SJSA1 (cell line): ENCODE measurements at regions not wholly inside any gene's neighbourhood (a gene's known extent, or its start where the extent isn't known, plus 50 kb on each side); places are given as distances from the start of the nearest gene placed in this dataset.
"Not testable (repeated sequence)": the region's sequence is repeated elsewhere in the genome, so short reads cannot be mapped to it uniquely, and the experiment has no call there.

ENCODE experiments used
- DNase-seq, 2 experiments: peaks; one replicate each; pipeline ENCODE4 v3.0.0-alpha.2; 2015 to 2020; ENCODE audit warnings: low spot score in 2 of 2, low read depth in 1 of 2
- H3K27ac ChIP-seq: fragments of 250-450 bp; sonication (Bioruptor Pico); 2 replicates; pipeline ENCODE4 v1.5.1; 2020; ENCODE audit warnings: mild to moderate bottlenecking, moderate library complexity
- H3K27me3 ChIP-seq: fragments of 250-450 bp; sonication (Bioruptor Pico); replicated peaks from 2 replicates; pipeline ENCODE4 v1.5.1; 2020; ENCODE audit warnings: mild to moderate bottlenecking, moderate library complexity
- H3K36me3 ChIP-seq: fragments of 250-450 bp; sonication (Bioruptor Pico); 2 replicates; pipeline ENCODE4 v1.5.1; 2020; ENCODE audit warnings: mild to moderate bottlenecking
- H3K4me1 ChIP-seq: fragments of 250-450 bp; sonication (Bioruptor Pico); replicated peaks from 2 replicates; pipeline ENCODE4 v1.6.1; 2021; ENCODE audit warnings: mild to moderate bottlenecking
- H3K4me3 ChIP-seq: fragments of 250-450 bp; sonication (Bioruptor Pico); 2 replicates; pipeline ENCODE4 v1.5.1; 2020; ENCODE audit warnings: mild to moderate bottlenecking
- H3K9me3 ChIP-seq: fragments of 250-450 bp; sonication (Bioruptor Pico); replicated peaks from 2 replicates; pipeline ENCODE4 v1.5.1; 2020; ENCODE audit warnings: mild to moderate bottlenecking

GRCh38 chr7:67894746-67895145, 898.1 kb downstream of the TYW1 start:
- no peaks in the 10 kb centered on the region for H3K4me1 ChIP-seq
- H3K9me3 ChIP-seq: no peaks in the 10 kb centered on the region; the same call in 1 of the 2 replicates
- H3K27me3 ChIP-seq: no peaks in the 10 kb centered on the region
- no peak overlapping the region for H3K4me3 ChIP-seq
- H3K36me3 ChIP-seq: no peaks in the 10 kb centered on the region
- no peak overlapping the region for H3K27ac ChIP-seq
- no peak for DNase-seq

GRCh38 chr7:67896721-67897120, 900.1 kb downstream of the TYW1 start:
- H3K27me3 ChIP-seq: no peaks in the 10 kb centered on the region
- no peak for DNase-seq
- H3K4me3 ChIP-seq: no peak overlapping the region
- H3K4me1 ChIP-seq: no peaks in the 10 kb centered on the region
- H3K9me3 ChIP-seq: no peaks in the 10 kb centered on the region; the same call in 1 of the 2 replicates
- H3K27ac ChIP-seq: no peak overlapping the region
- no peaks in the 10 kb centered on the region for H3K36me3 ChIP-seq

GRCh38 chr7:67900456-67900855, 903.8 kb downstream of the TYW1 start:
- Histone ChIP-seq H3K36me3 (no peaks in the 10 kb centered on the region), H3K4me3 (no peak overlapping the region), H3K27me3 (no peaks in the 10 kb centered on the region), H3K9me3 (no peaks in the 10 kb centered on the region; the same call in 1 of the 2 replicates), H3K4me1 (no peaks in the 10 kb centered on the region), H3K27ac (no peak overlapping the region)
- no peak for DNase-seq

- no peak overlapping the region for H3K4me3 ChIP-seq
- H3K4me1 ChIP-seq: no peaks in the 10 kb centered on the region
- DNase-seq: no peak
- H3K27me3 ChIP-seq: no peaks in the 10 kb centered on the region
- H3K36me3 ChIP-seq: no peaks in the 10 kb centered on the region
- H3K9me3 ChIP-seq: no peaks in the 10 kb centered on the region; the same call in 1 of the 2 replicates
- no peak overlapping the region for H3K27ac ChIP-seq
Measured at GRCh38 chr7:67901808-67902480, 905.3 kb downstream of the TYW1 start.

GRCh38 chr7:67907792-67908191, 911.2 kb downstream of the TYW1 start:
- Histone ChIP-seq H3K9me3 (peaks cover 3% of the 10 kb centered on the region; the same call in 1 of the 2 replicates), H3K36me3 (no peaks in the 10 kb centered on the region), H3K4me1 (no peaks in the 10 kb centered on the region), H3K27me3 (no peaks in the 10 kb centered on the region), H3K4me3 (no peak overlapping the region), H3K27ac (no peak overlapping the region)
- DNase-seq: no peak

- H3K4me1 ChIP-seq: no peaks in the 10 kb centered on the region
- no peaks in the 10 kb centered on the region for H3K27me3 ChIP-seq
Measured at GRCh38 chr7:67912437-67912836, 915.8 kb downstream of the TYW1 start.

GRCh38 chr7:67913604-67914003, 917.0 kb downstream of the TYW1 start:
- no peak overlapping the region for H3K4me3 ChIP-seq
- H3K27ac ChIP-seq: no peak overlapping the region
- peaks cover 3% of the 10 kb centered on the region; the same call in 1 of the 2 replicates for H3K9me3 ChIP-seq
- no peaks in the 10 kb centered on the region for H3K27me3 ChIP-seq
- no peak for DNase-seq
- H3K4me1 ChIP-seq: no peaks in the 10 kb centered on the region
- H3K36me3 ChIP-seq: no peaks in the 10 kb centered on the region

More at GRCh38 chr7:67912437-67912836, 915.8 kb downstream of the TYW1 start:
- no peak for DNase-seq
- Histone ChIP-seq H3K4me3 (no peak overlapping the region), H3K27ac (no peak overlapping the region), H3K9me3 (peaks cover 3% of the 10 kb centered on the region; the same call in 1 of the 2 replicates), H3K36me3 (no peaks in the 10 kb centered on the region)

- DNase-seq, H3K4me3 ChIP-seq, H3K27ac ChIP-seq, H3K9me3 ChIP-seq, H3K36me3 ChIP-seq, H3K4me1 ChIP-seq, H3K27me3 ChIP-seq: not testable (repeated sequence)
Measured at GRCh38 chr7:67916111-67916510, 919.5 kb downstream of the TYW1 start.

- Histone ChIP-seq H3K27me3 (no peaks in the 10 kb centered on the region), H3K36me3 (no peaks in the 10 kb centered on the region), H3K27ac (no peak overlapping the region), H3K9me3 (no peaks in the 10 kb centered on the region; the same call in 1 of the 2 replicates), H3K4me1 (no peaks in the 10 kb centered on the region), H3K4me3 (no peak overlapping the region)
- DNase-seq: no peak
Measured at GRCh38 chr7:67916571-67917436, 920.2 kb downstream of the TYW1 start.

GRCh38 chr7:67917437-67917755, 920.8 kb downstream of the TYW1 start:
- Histone ChIP-seq H3K4me3 (no peak overlapping the region), H3K36me3 (no peaks in the 10 kb centered on the region), H3K9me3 (no peaks in the 10 kb centered on the region; the same call in 1 of the 2 replicates), H3K27me3 (no peaks in the 10 kb centered on the region), H3K27ac (no peak overlapping the region), H3K4me1 (no peaks in the 10 kb centered on the region)
- DNase-seq: no peak

GRCh38 chr7:67918158-67918557, 921.5 kb downstream of the TYW1 start:
- Histone ChIP-seq H3K36me3 (no peaks in the 10 kb centered on the region), H3K27ac (no peak overlapping the region), H3K4me1 (no peaks in the 10 kb centered on the region), H3K9me3 (no peaks in the 10 kb centered on the region; the same call in 1 of the 2 replicates), H3K4me3 (no peak overlapping the region), H3K27me3 (no peaks in the 10 kb centered on the region)
- no peak for DNase-seq

- no peak for DNase-seq
- Histone ChIP-seq H3K27ac (no peak overlapping the region), H3K4me3 (no peak overlapping the region), H3K36me3 (no peaks in the 10 kb centered on the region), H3K4me1 (no peaks in the 10 kb centered on the region), H3K27me3 (no peaks in the 10 kb centered on the region), H3K9me3 (no peaks in the 10 kb centered on the region; the same call in 1 of the 2 replicates)
Measured at GRCh38 chr7:67923286-67923685, 926.7 kb downstream of the TYW1 start.

- Histone ChIP-seq H3K27ac (no peak overlapping the region), H3K9me3 (no peaks in the 10 kb centered on the region), H3K27me3 (no peaks in the 10 kb centered on the region), H3K4me3 (no peak overlapping the region), H3K36me3 (no peaks in the 10 kb centered on the region), H3K4me1 (no peaks in the 10 kb centered on the region)
- no peak for DNase-seq
Measured at GRCh38 chr7:67928141-67928540, 931.5 kb downstream of the TYW1 start.

- not testable (repeated sequence) for H3K9me3 ChIP-seq, H3K27me3 ChIP-seq, DNase-seq, H3K36me3 ChIP-seq, H3K4me3 ChIP-seq, H3K27ac ChIP-seq, H3K4me1 ChIP-seq
Measured at GRCh38 chr7:67936447-67936846, 939.8 kb downstream of the TYW1 start.
